ENCODE measurements at regions not wholly inside any gene's neighbourhood (a gene's known extent, or its start where the extent isn't known, plus 50 kb on each side); places are given as distances from the start of the nearest gene placed in this dataset.

DNA sequence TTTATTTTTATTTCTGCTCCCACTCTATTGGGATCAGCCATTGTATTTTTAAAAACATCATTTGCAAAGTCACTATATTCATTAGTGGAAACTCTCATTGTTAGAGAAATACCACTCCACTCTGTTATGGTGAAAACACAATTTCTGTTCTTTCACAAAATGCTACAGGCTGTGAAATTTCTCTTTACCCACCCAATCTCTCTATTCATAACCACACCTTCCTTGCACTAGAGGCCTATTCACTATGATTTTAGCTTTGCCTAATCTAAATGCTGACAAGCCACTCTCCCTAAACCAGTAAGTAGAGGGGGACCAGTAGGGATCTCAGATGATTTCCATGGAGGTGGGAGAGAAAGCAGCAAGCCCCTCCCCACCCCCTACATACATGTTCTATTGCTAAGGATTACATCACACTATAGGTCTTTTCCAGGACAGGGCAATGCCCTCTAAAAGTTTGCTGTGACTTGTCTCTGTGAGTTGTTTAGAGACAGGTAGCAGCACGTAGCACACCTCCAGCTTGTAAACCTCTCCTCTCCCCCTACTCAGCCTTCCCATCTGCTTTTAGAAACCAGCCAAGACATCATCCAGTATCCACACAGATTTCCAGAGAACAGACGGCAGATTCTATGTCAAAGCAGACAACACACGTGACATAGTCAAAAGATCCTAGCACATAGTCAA is 58.3 kb upstream of the PPP1R3C start:
- no peak for DNase-seq

DNA sequence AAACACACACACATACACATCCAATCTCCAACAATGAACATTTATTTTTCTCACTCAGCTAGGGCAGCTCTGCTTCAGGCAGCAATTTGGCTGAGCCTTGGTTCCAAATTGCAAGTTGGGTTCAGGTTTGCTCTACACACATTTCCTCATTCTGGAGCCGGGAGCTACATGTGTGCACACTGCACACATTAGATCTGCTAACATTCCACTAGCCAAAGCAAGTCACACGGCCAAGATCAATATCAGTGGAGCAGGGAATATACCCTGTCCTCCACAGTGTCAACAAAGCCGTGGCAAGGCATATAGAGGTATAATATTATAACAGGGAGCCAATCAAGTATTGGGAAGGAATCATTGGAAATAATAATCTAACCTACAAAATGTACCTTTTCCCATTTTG is 57.5 kb upstream of the PPP1R3C start:
- no peak for DNase-seq

DNA sequence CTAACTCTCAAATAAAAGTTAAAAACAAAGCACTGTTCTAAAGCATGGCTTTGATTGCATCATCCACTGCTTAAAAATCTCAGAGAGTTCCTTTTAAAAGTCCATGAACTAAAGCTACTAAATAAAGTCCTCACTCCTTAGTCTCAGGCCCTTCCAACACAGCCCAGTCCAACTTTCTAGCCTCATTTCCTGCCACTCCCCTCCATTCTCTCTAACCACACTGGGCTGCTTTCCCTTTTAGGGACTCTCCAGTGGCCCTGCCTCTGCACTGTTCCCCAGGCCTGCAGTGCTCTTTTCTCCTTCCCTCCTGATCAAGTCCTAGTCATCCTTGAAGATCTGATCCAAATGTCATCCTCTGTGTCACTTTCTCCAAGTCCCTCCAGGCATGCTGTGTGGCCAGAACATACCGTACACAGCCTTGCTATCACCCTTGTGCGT is 56.9 kb upstream of the PPP1R3C start:
- no peak for DNase-seq

DNA sequence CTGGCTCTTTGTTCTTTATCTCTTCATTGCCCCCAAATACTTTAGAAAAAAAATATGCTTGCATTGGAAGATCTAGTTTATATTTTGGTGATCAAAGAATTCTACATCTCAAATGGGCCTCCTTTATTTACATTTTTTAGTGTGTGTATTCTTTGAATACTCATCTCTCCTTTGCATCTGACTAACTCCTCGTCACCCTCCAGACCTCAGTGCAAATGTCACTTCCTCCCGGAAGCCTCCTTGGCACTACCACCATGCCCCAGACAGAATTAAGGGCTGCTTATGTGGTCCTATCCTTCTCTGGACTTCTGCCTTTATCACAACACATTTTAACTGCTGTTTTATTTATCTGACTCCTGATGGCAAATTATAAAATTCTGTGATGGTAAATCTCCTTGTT is 52.0 kb upstream of the PPP1R3C start:
- no peak for DNase-seq

DNA sequence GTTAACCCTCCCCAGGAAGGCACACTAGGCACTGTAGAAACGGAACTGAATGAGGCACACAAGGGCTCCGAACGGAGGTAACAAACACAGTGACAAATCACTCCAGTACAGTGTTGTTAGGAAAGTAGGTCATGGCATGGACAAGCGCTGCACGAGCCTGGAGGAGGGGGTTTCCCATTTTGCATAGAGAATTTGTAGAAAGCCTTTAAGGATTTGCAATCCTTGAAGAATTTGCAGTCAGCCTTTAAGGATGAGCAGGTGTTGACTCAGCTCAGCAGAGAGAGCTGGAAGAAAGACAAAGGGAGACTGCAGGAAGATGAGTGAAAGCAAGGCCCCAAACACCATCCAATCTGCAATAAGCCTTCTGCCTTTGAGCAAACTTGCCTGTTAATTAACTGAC is 51.1 kb upstream of the PPP1R3C start:
- DNase-seq, result no peak

DNA sequence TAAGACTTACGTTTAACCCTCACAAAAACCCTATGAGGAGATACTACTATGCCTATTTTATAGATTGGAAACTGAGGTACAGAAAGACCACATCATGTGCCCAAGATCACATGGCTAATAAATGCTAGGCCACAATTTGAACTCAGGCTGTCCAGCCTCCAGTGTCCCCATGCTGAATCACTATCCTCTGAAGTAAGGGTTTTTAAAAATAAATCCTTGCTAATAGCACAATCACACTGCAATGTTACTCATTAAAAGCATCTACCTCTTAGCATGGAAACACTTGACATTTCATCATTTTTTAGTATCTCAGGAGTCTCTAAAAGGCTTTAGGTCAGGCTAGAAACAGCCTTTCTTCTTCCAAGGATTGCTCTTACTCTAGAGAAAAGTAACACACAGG is 50.0 kb upstream of the PPP1R3C start:
- DNase-seq, result no peak
